Kidney (tissue), 13 donors: ENCODE measurements at regions not wholly inside any gene's neighbourhood (a gene's known extent, or its start where the extent isn't known, plus 50 kb on each side); places are given as distances from the start of the nearest gene placed in this dataset.
"Not testable (repeated sequence)": the region's sequence is repeated elsewhere in the genome, so short reads cannot be mapped to it uniquely, and the experiment has no call there.

ENCODE experiments used
- DNase-seq, 5 donors: peaks; one replicate each; pipeline ENCODE4 v3.0.0-alpha.2; 2013 to 2020
- FAIRE-seq: peaks from 2 replicates; lab custom pipeline; 2012; peaks lifted over from hg19 to GRCh38; lab: Jason Lieb, UNC
- H3K27ac ChIP-seq, 2 donors: one replicate each; pipeline ENCODE4 v1.7.0; 2013; ENCODE audit warnings: low read depth in 2 of 2, low read length in 2 of 2, inconsistent platforms in 1 of 2
- H3K27me3 ChIP-seq: one replicate; pipeline ENCODE4 v1.7.1; 2013; ENCODE audit warnings: low read length, inconsistent platforms; ENCODE audit not compliant: control insufficient read depth, insufficient read depth
- H3K36me3 ChIP-seq, 3 donors: one replicate each; pipeline versions ENCODE4 v1.7.0 to v1.7.1; 2013; ENCODE audit warnings: low read length in 3 of 3, control low read depth in 1 of 3, inconsistent platforms in 1 of 3; ENCODE audit not compliant: insufficient read depth in 3 of 3, control insufficient read depth in 2 of 3
- H3K4me1 ChIP-seq, 3 donors: one replicate each; pipeline versions ENCODE4 v1.7.0 to v1.7.1; 2013; ENCODE audit warnings: low read length in 3 of 3, inconsistent platforms in 1 of 3, low read depth in 1 of 3; ENCODE audit not compliant: control insufficient read depth in 2 of 3, insufficient read depth in 2 of 3
- H3K4me3 ChIP-seq, 3 donors: one replicate each; pipeline versions ENCODE4 v1.7.0 to v1.8.1; 2013; ENCODE audit warnings: low read length in 3 of 3, control low read depth in 1 of 3, inconsistent platforms in 1 of 3
- H3K9ac ChIP-seq, 3 donors: one replicate each; pipeline versions ENCODE4 v1.7.0 to v1.7.1; 2013; ENCODE audit warnings: low read length in 3 of 3, control low read depth in 1 of 3, inconsistent platforms in 1 of 3
- H3K9me3 ChIP-seq, 3 donors: one replicate each; pipeline versions ENCODE4 v1.7.0 to v1.7.1; 2013; ENCODE audit warnings: low read length in 3 of 3, control low read depth in 1 of 3, inconsistent platforms in 1 of 3; ENCODE audit not compliant: control insufficient read depth in 2 of 3, insufficient read depth in 1 of 3
- intact Hi-C: fragments of 100-400 bp; cut with DNase I; formaldehyde crosslinking; loops from one replicate; pipeline ENCODE4 v1.11.1; 2022
- TF ChIP-seq, protein P1 (sequence below): IDR thresholded peaks from 3 replicates; pipeline ENCODE4 v1.5.1; 2012; ENCODE audit warnings: mild to moderate bottlenecking, moderate library complexity, borderline replicate concordance; ENCODE audit not compliant: insufficient read depth; ENCODE audit errors: extremely low read depth
- donor health status: control.
- donor health status: control.
- donor health status: control.
- donor health status: control.
- donor health status: control.
- donor health status: DM: yes; HTN: yes; CAD: no.
- donor health status: Normal renal cell carcinoma (clear cell type).

DNA sequence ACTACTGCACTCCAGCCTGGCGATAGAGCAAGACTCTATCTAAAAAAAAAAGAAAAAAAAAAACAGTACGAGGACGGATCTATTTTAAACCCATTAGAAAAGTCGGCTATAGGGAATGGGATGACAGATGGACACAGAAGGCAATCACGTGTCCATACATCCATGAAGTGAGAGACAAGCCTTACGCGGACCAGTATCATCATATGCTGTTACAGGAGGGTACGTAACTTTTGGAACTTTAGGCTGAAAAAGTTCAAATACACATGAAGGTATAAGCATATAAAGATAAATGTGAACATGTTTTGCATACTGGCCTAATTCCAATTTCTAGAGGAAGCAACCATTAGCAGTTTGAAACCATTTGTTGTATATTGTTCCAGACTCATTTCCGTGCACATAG lies 109.8 kb upstream of the EXOC2 start:
- no peaks in the 10 kb centered on the region for H3K36me3 ChIP-seq
- H3K4me1 ChIP-seq, result no peaks in the 10 kb centered on the region
- TF ChIP-seq, protein P1, sequence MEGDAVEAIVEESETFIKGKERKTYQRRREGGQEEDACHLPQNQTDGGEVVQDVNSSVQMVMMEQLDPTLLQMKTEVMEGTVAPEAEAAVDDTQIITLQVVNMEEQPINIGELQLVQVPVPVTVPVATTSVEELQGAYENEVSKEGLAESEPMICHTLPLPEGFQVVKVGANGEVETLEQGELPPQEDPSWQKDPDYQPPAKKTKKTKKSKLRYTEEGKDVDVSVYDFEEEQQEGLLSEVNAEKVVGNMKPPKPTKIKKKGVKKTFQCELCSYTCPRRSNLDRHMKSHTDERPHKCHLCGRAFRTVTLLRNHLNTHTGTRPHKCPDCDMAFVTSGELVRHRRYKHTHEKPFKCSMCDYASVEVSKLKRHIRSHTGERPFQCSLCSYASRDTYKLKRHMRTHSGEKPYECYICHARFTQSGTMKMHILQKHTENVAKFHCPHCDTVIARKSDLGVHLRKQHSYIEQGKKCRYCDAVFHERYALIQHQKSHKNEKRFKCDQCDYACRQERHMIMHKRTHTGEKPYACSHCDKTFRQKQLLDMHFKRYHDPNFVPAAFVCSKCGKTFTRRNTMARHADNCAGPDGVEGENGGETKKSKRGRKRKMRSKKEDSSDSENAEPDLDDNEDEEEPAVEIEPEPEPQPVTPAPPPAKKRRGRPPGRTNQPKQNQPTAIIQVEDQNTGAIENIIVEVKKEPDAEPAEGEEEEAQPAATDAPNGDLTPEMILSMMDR, result no peak
- FAIRE-seq, result no peak
- H3K9ac ChIP-seq, result no peak overlapping the region
- H3K9me3 ChIP-seq, result no peaks in the 10 kb centered on the region
- H3K27ac ChIP-seq, result no peak overlapping the region
- DNase-seq, result no peak
- peaks cover 10% of the 10 kb centered on the region for H3K27me3 ChIP-seq
- intact Hi-C loops, result no loop called here
- no peak overlapping the region for H3K4me3 ChIP-seq

DNA sequence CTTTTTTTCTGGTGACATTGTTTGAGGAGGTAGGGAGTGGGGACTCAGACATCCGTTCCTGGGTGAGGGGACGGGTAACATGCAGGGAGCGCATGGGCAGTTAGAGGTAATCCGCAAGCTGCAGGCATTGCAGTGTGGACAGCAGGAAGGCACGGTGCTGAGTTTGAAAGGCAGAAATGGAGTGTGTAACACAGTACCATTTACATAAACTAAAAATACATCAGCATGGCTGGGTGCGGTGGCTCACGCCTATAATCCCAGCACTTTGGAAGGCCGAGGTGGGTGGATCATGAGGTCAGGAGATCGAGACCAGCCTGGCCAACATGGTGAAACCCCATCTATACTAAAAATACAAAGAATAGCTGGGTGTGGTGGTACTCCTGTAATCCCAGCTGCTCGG lies 109.3 kb upstream of the EXOC2 start:
- H3K4me3 ChIP-seq, H3K9me3 ChIP-seq, DNase-seq, H3K36me3 ChIP-seq, FAIRE-seq, H3K27ac ChIP-seq, intact Hi-C loops, H3K4me1 ChIP-seq, H3K9ac ChIP-seq: not testable (repeated sequence)
- H3K27me3 ChIP-seq, result peaks cover 14% of the 10 kb centered on the region

DNA sequence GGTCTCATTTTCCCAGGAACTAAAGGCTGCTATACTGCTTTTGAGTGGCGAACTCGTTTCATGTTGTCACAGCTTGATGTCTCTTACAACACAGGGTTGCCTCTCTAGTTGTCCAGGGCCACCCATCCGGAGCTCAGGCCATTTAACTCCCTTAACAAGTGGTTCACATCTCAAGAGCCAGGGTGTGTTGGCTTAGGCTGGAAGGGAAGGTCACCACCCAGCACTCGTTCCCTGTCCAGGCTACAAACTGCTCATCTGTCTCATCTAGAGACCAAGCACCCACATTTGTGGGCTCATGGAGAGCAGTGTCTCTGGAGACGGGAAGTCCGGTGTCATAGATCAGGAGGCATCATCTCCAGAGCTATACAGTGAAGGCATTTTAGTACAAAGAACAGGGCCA lies 106.8 kb upstream of the EXOC2 start:
- FAIRE-seq (no peak), DNase-seq (no peak)
- Histone ChIP-seq H3K9ac (no peak overlapping the region), H3K27me3 (peaks cover 32% of the 10 kb centered on the region), H3K9me3 (no peaks in the 10 kb centered on the region), H3K27ac (no peak overlapping the region), H3K4me3 (no peak overlapping the region), H3K36me3 (no peaks in the 10 kb centered on the region), H3K4me1 (no peaks in the 10 kb centered on the region)
- TF ChIP-seq, protein P1, result no peak
- intact Hi-C loops, result no loop called here

DNA sequence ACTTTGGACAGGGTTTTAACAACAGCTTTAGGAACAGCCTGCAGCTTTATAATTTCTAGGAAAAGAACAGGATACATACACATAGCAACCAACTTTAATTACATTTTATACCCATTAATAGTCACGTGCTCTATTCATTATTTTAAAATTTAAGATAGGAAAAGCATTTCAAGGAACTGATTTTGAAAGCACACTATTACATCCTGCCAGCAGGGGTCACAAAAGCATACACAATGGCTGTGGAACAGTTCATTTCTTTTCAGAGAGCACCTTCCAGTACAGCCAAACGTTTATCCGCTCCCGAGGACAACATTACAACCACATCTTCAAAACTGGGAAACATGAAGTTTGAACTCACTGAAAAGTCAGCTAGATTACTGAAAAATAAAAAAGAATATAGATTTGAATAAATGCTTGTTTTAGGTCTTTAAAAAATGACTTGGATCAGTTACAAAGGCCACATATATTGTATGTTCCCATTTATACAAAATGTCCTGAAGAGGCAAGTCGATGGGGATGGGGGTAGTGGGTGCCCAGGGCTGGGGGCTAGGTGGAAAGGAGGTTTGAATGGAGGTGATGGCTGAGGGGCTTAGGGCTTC lies 104.6 kb upstream of the EXOC2 start:
- TF ChIP-seq, protein P1, result peak; percentile 81
- H3K4me3 ChIP-seq, result no peak overlapping the region
- DNase-seq (peak in 4 of 5 donors; percentile 52 to 80 (median 66)), FAIRE-seq (peak; percentile 96)
- H3K9ac ChIP-seq, result no peak overlapping the region
- H3K27me3 ChIP-seq, result peaks cover 40% of the 10 kb centered on the region
- intact Hi-C loops, result no loop called here
- H3K4me1 ChIP-seq, result no peaks in the 10 kb centered on the region
- no peaks in the 10 kb centered on the region for H3K36me3 ChIP-seq
- no peaks in the 10 kb centered on the region for H3K9me3 ChIP-seq
- H3K27ac ChIP-seq, result no peak overlapping the region
